HepG2 (cell line): ENCODE measurements at regions not wholly inside any gene's neighbourhood (a gene's known extent, or its start where the extent isn't known, plus 50 kb on each side); places are given as distances from the start of the nearest gene placed in this dataset.

ENCODE experiments used
- ATAC-seq: fragments of 200-7000 bp; cut with Tn5 transposase; 3 replicates; pipeline ENCODE4 v1.9.1; 2020; ENCODE audit warnings: mild to moderate bottlenecking, moderate library complexity
- BruUV-seq: library from RNA; stranded (reverse); fragments of 400-500 nt; replicated peaks from 2 replicates; lab custom pipeline; 2021; lab: Mats Ljungman, UMichigan
- CTCF ChIA-PET: fragments of 300-600 bp; formaldehyde crosslinking; extraction: SDS; loops from one replicate; lab custom pipeline; 2021; ENCODE audit warnings: low total read pairs, inconsistent platforms, low intra/inter-chr PET ratio; lab: Yijun Ruan, JAX
- POLR2A ChIA-PET: fragments of 350-600 bp; sonication (Branson Sonifier 250); formaldehyde crosslinking; loops from one replicate; lab custom pipeline; 2020; ENCODE audit warnings: antibody characterized with exemption, inconsistent platforms; lab: Yijun Ruan, JAX
- DNase-seq: peaks from one replicate; pipeline ENCODE4 v3.0.0-alpha.2; 2015; ENCODE audit warnings: low spot score
- FAIRE-seq: peaks from 3 replicates; lab custom pipeline; 2011; peaks lifted over from hg19 to GRCh38; lab: Jason Lieb, UNC
- H2AFZ ChIP-seq: one replicate; pipeline ENCODE4 v1.6.1; 2011; ENCODE audit warnings: low read length, inconsistent platforms
- H3K27ac ChIP-seq: fragments of 300-600 bp; 3 replicates; pipeline ENCODE4 v1.8.0; 2011; ENCODE audit warnings: mixed run types, mild to moderate bottlenecking, mixed read lengths, low read length, inconsistent platforms; ENCODE audit not compliant: insufficient read depth; ENCODE audit errors: extremely low read length
- H3K27me3 ChIP-seq, 2 experiments: fragments of 200-600 bp in 1 of 2; 2 replicates in 1 of 2; 3 replicates in 1 of 2; pipeline versions ENCODE4 v1.6.0 to v1.8.0; 2011; ENCODE audit warnings: low read length in 2 of 2, mild to moderate bottlenecking in 2 of 2, moderate library complexity in 2 of 2, inconsistent platforms in 1 of 2; ENCODE audit not compliant: insufficient read depth in 2 of 2, control insufficient read depth in 1 of 2
- H3K36me3 ChIP-seq, 2 experiments: fragments of 200-600 bp in 1 of 2; replicated peaks in 1 of 2; 2 replicates in 1 of 2; 3 replicates in 1 of 2; pipeline versions ENCODE4 v1.5.1 to v1.8.0; 2011; ENCODE audit warnings: low read length in 2 of 2, inconsistent platforms in 1 of 2; ENCODE audit not compliant: insufficient read depth in 2 of 2, control insufficient read depth in 1 of 2
- H3K4me1 ChIP-seq: 2 replicates; pipeline ENCODE4 v1.5.1; 2012; ENCODE audit warnings: low read length, inconsistent platforms; ENCODE audit not compliant: insufficient read depth
- H3K4me2 ChIP-seq: 2 replicates; pipeline ENCODE4 v1.6.0; 2011; ENCODE audit warnings: low read depth, low read length, inconsistent platforms
- H3K4me3 ChIP-seq, 3 experiments: fragments of 200-600 bp in 1 of 3; sonication (generic), shearing (Covaris generic) in 1 of 3; replicated peaks in 1 of 3; 2 replicates each; pipeline ENCODE4 v1.5.1; 2011 to 2016; ENCODE audit warnings: low read length in 3 of 3, inconsistent platforms in 2 of 3, low read depth in 2 of 3, mild to moderate bottlenecking in 2 of 3, control low read depth in 1 of 3, mixed read lengths in 1 of 3; ENCODE audit not compliant: insufficient read depth in 1 of 3
- H3K79me2 ChIP-seq: one replicate; pipeline ENCODE4 v1.6.1; 2011; ENCODE audit warnings: low read length, inconsistent platforms; ENCODE audit not compliant: insufficient read depth
- H3K9ac ChIP-seq: 2 replicates; pipeline ENCODE4 v1.6.0; 2011; ENCODE audit warnings: mild to moderate bottlenecking, low read depth, low read length, inconsistent platforms; ENCODE audit not compliant: insufficient read depth
- H3K9me3 ChIP-seq: 2 replicates; pipeline ENCODE4 v1.5.1; 2012; ENCODE audit warnings: mild to moderate bottlenecking, low read length
- H4K20me1 ChIP-seq: 2 replicates; pipeline ENCODE4 v1.6.0; 2011; ENCODE audit warnings: inconsistent platforms, mild to moderate bottlenecking, low read length, moderate library complexity; ENCODE audit not compliant: insufficient read depth
- PRDM15 ChIP-seq: sonication (generic); formaldehyde crosslinking; IDR thresholded peaks from 2 replicates; pipeline ENCODE4 v1.4.0; 2020; ENCODE audit warnings: missing genetic modification reagents
- ZNF280D ChIP-seq: sonication (generic); formaldehyde crosslinking; IDR thresholded peaks from 2 replicates; pipeline ENCODE4 v1.5.1; 2020; ENCODE audit warnings: mild to moderate bottlenecking, missing genetic modification reagents
- ZNF431 ChIP-seq: sonication (generic); formaldehyde crosslinking; IDR thresholded peaks from 2 replicates; pipeline ENCODE4 v1.9.0; 2022; ENCODE audit warnings: missing genetic modification reagents, low read depth, mild to moderate bottlenecking, borderline replicate concordance
- ZSCAN30 ChIP-seq: sonication (generic); formaldehyde crosslinking; IDR thresholded peaks from 2 replicates; pipeline ENCODE4 v1.5.0; 2020; ENCODE audit warnings: mild to moderate bottlenecking, missing genetic modification reagents
- WGBS: methylation state at CpG from one replicate; pipeline ENCODE4 v1.1.6; 2017; ENCODE audit warnings: low lambda C conversion rate; 5-methylcytosine and 5-hydroxymethylcytosine counted together
- in situ Hi-C: cut with HindIII; loops from 2 replicates; pipeline ENCODE4 v1.10.0; 2017; ENCODE audit warnings: low pct_unique_long_range_greater_than_20kb; ENCODE audit not compliant: extremely low pct_ligation_motif_present
- intact Hi-C: fragments of 100-400 bp; cut with micrococcal nuclease; formaldehyde crosslinking; loops from one replicate; pipeline ENCODE4 v1.10.0; 2022; ENCODE audit not compliant: unreplicated experiment
- TF ChIP-seq, protein P1 (sequence below): sonication (generic); formaldehyde crosslinking; IDR thresholded peaks from 2 replicates; pipeline ENCODE4 v1.5.1; 2020; ENCODE audit warnings: mild to moderate bottlenecking, missing genetic modification reagents, moderate library complexity
- TF ChIP-seq, protein P2 (sequence below): IDR thresholded peaks from 2 replicates; pipeline ENCODE4 v1.6.1; 2012; ENCODE audit warnings: low read depth, low read length, improper control_type of control experiment

GRCh38 chr15:99464137-99464536, 101.6 kb upstream of the MEF2A start (continued):
- 0 out of 2 replicates have a peak, but pooled peaks have one; percentile 36 for TF ChIP-seq ZNF280D
- no peak for TF ChIP-seq ZNF431

- ATAC-seq = peak; percentile 63
- CTCF ChIA-PET = no interaction called here
Observed at GRCh38 chr15:99466701-99467337, 99.0 kb upstream of the MEF2A start.

More at GRCh38 chr15:99466701-99467337, 99.0 kb upstream of the MEF2A start:
- intact Hi-C loops = no loop called here
- 34% methylated on average over 14 of the region's 18 CpGs for WGBS
- H4K20me1 ChIP-seq = no peaks in the 10 kb centered on the region
- POLR2A ChIA-PET = no interaction called here
- no peak overlapping the region for H3K27ac ChIP-seq
- H3K79me2 ChIP-seq = no peaks in the 10 kb centered on the region
- H3K4me2 ChIP-seq = no peak overlapping the region; the same call in 1 of the 2 replicates
- H3K9me3 ChIP-seq = peaks cover 15% of the 10 kb centered on the region
- TF ChIP-seq PRDM15 (no peak), ZSCAN30 (CRISPR knock-in tag) (no peak)
- TF ChIP-seq, protein P1, sequence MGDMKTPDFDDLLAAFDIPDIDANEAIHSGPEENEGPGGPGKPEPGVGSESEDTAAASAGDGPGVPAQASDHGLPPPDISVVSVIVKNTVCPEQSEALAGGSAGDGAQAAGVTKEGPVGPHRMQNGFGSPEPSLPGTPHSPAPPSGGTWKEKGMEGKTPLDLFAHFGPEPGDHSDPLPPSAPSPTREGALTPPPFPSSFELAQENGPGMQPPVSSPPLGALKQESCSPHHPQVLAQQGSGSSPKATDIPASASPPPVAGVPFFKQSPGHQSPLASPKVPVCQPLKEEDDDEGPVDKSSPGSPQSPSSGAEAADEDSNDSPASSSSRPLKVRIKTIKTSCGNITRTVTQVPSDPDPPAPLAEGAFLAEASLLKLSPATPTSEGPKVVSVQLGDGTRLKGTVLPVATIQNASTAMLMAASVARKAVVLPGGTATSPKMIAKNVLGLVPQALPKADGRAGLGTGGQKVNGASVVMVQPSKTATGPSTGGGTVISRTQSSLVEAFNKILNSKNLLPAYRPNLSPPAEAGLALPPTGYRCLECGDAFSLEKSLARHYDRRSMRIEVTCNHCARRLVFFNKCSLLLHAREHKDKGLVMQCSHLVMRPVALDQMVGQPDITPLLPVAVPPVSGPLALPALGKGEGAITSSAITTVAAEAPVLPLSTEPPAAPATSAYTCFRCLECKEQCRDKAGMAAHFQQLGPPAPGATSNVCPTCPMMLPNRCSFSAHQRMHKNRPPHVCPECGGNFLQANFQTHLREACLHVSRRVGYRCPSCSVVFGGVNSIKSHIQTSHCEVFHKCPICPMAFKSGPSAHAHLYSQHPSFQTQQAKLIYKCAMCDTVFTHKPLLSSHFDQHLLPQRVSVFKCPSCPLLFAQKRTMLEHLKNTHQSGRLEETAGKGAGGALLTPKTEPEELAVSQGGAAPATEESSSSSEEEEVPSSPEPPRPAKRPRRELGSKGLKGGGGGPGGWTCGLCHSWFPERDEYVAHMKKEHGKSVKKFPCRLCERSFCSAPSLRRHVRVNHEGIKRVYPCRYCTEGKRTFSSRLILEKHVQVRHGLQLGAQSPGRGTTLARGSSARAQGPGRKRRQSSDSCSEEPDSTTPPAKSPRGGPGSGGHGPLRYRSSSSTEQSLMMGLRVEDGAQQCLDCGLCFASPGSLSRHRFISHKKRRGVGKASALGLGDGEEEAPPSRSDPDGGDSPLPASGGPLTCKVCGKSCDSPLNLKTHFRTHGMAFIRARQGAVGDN (CRISPR knock-in tag) = peak; percentile 29; the same call in 1 of the 2 replicates
- TF ChIP-seq, protein P2, sequence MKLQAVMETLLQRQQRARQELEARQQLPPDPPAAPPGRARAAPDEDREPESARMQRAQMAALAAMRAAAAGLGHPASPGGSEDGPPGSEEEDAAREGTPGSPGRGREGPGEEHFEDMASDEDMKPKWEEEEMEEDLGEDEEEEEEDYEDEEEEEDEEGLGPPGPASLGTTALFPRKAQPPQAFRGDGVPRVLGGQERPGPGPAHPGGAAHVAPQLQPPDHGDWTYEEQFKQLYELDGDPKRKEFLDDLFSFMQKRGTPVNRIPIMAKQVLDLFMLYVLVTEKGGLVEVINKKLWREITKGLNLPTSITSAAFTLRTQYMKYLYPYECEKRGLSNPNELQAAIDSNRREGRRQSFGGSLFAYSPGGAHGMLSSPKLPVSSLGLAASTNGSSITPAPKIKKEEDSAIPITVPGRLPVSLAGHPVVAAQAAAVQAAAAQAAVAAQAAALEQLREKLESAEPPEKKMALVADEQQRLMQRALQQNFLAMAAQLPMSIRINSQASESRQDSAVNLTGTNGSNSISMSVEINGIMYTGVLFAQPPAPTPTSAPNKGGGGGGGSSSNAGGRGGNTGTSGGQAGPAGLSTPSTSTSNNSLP = no peak
- no peaks in the 10 kb centered on the region for H3K27me3 ChIP-seq
- H3K9ac ChIP-seq = no peak overlapping the region
- peaks cover 7% of the 10 kb centered on the region; the same call in 1 of the 2 replicates for H3K4me1 ChIP-seq
- no TSS peak for BruUV-seq
- no peak for FAIRE-seq
- H2AFZ ChIP-seq = no peak overlapping the region
- H3K4me3 ChIP-seq = no peak overlapping the region
- no peak for DNase-seq
- no peaks in the 10 kb centered on the region for H3K36me3 ChIP-seq
- in situ Hi-C loops = no loop called here
